Mesenchymal stem cell (in vitro differentiated cells and primary cell): ENCODE measurements at regions not wholly inside any gene's neighbourhood (a gene's known extent, or its start where the extent isn't known, plus 50 kb on each side); places are given as distances from the start of the nearest gene placed in this dataset.
A peak's percentile ranks its signal among the peaks of the same experiment; 100 is the strongest.

ENCODE experiments used
- DNase-seq: peaks from one replicate; pipeline ENCODE4 v3.0.0-alpha.2; 2013
- H2AFZ ChIP-seq: one replicate; pipeline ENCODE4 v1.6.1; 2013; ENCODE audit warnings: low read depth, mild to moderate bottlenecking, control low read depth, inconsistent platforms, low read length, moderate library complexity
- H2AK5ac ChIP-seq: 2 replicates; pipeline ENCODE4 v1.6.1; 2013; ENCODE audit warnings: low read length, moderate library complexity, mild to moderate bottlenecking, inconsistent platforms; ENCODE audit not compliant: severe bottlenecking
- H2BK120ac ChIP-seq: one replicate; pipeline ENCODE4 v1.6.1; 2013; ENCODE audit warnings: low read depth, mild to moderate bottlenecking, inconsistent platforms, low read length, moderate library complexity
- H2BK12ac ChIP-seq, 2 experiments: one replicate each; pipeline ENCODE4 v1.6.1; 2013; ENCODE audit warnings: inconsistent platforms in 2 of 2, low read length in 2 of 2, mild to moderate bottlenecking in 2 of 2, moderate library complexity in 2 of 2, control low read depth in 1 of 2
- H2BK15ac ChIP-seq: one replicate; pipeline ENCODE4 v1.6.1; 2013; ENCODE audit warnings: mild to moderate bottlenecking, low read depth, inconsistent platforms; ENCODE audit not compliant: poor library complexity, severe bottlenecking
- H2BK5ac ChIP-seq: 2 replicates; pipeline ENCODE4 v1.6.1; 2013; ENCODE audit warnings: low read depth, mild to moderate bottlenecking, low read length, control low read depth, inconsistent platforms; ENCODE audit not compliant: poor library complexity, severe bottlenecking
- H3K14ac ChIP-seq, 2 experiments: one replicate each; pipeline ENCODE4 v1.6.1; 2013; ENCODE audit warnings: inconsistent platforms in 2 of 2, low read length in 2 of 2, control low read depth in 1 of 2, mild to moderate bottlenecking in 1 of 2, moderate library complexity in 1 of 2
- H3K18ac ChIP-seq, 2 experiments: one replicate each; pipeline ENCODE4 v1.6.1; 2013; ENCODE audit warnings: inconsistent platforms in 2 of 2, low read length in 2 of 2, control low read depth in 1 of 2, low read depth in 1 of 2, mild to moderate bottlenecking in 1 of 2
- H3K23ac ChIP-seq, 2 experiments: one replicate each; pipeline ENCODE4 v1.6.1; 2013; ENCODE audit warnings: inconsistent platforms in 2 of 2, low read length in 2 of 2, mild to moderate bottlenecking in 2 of 2, moderate library complexity in 2 of 2, control low read depth in 1 of 2
- H3K27ac ChIP-seq: 2 replicates; pipeline ENCODE4 v1.5.1; 2013; ENCODE audit warnings: mild to moderate bottlenecking, moderate library complexity, low read length, control low read depth, inconsistent platforms; ENCODE audit not compliant: poor library complexity, severe bottlenecking
- H3K27me3 ChIP-seq, 2 experiments: 2 replicates each; pipeline versions ENCODE4 v1.6.1 to v1.7.0; 2013; ENCODE audit warnings: low read length in 2 of 2, mild to moderate bottlenecking in 2 of 2, moderate library complexity in 2 of 2, control low read depth in 1 of 2, inconsistent platforms in 1 of 2; ENCODE audit not compliant: control insufficient read depth in 1 of 2, insufficient read depth in 1 of 2
- H3K36me3 ChIP-seq, 2 experiments: 2 replicates each; pipeline versions ENCODE4 v1.6.1 to v1.7.0; 2013; ENCODE audit warnings: low read length in 2 of 2, control low read depth in 1 of 2, inconsistent platforms in 1 of 2, low read depth in 1 of 2, mild to moderate bottlenecking in 1 of 2; ENCODE audit not compliant: insufficient read depth in 2 of 2, control insufficient read depth in 1 of 2
- H3K4ac ChIP-seq, 2 experiments: one replicate each; pipeline ENCODE4 v1.6.1; 2013; ENCODE audit warnings: inconsistent platforms in 2 of 2, low read length in 2 of 2, mild to moderate bottlenecking in 2 of 2, moderate library complexity in 2 of 2, control low read depth in 1 of 2, low read depth in 1 of 2
- H3K4me1 ChIP-seq: 2 replicates; pipeline ENCODE4 v1.6.1; 2013; ENCODE audit warnings: low read depth, low read length, control low read depth; ENCODE audit not compliant: control insufficient read depth, insufficient read depth
- H3K4me2 ChIP-seq: 2 replicates; pipeline ENCODE4 v1.6.1; 2013; ENCODE audit warnings: low read length, mild to moderate bottlenecking, inconsistent platforms; ENCODE audit not compliant: poor library complexity, severe bottlenecking
- H3K4me3 ChIP-seq, 2 experiments: 2 replicates each; pipeline versions ENCODE4 v1.5.1 to v1.7.0; 2013; ENCODE audit warnings: low read length in 2 of 2, mild to moderate bottlenecking in 2 of 2, control low read depth in 1 of 2, low read depth in 1 of 2; ENCODE audit not compliant: insufficient read depth in 1 of 2
- H3K79me1 ChIP-seq: replicated peaks from 2 replicates; pipeline ENCODE4 v1.6.1; 2013; ENCODE audit warnings: mild to moderate bottlenecking, control low read depth, low read length, inconsistent platforms; ENCODE audit not compliant: poor library complexity, severe bottlenecking
- H3K9ac ChIP-seq: 2 replicates; pipeline ENCODE4 v1.7.0; 2013; ENCODE audit warnings: mild to moderate bottlenecking, low read length, moderate library complexity
- H3K9me3 ChIP-seq: 2 replicates; pipeline ENCODE4 v1.7.0; 2013; ENCODE audit warnings: mild to moderate bottlenecking, low read length; ENCODE audit not compliant: control insufficient read depth
- H4K8ac ChIP-seq: one replicate; pipeline ENCODE4 v1.6.1; 2013; ENCODE audit warnings: inconsistent platforms, mild to moderate bottlenecking, low read length, moderate library complexity
- H4K91ac ChIP-seq: one replicate; pipeline ENCODE4 v1.6.1; 2013; ENCODE audit warnings: mild to moderate bottlenecking, low read length, inconsistent platforms
- WGBS: methylation state at CpG from one replicate; pipeline ENCODE4 v1.1.7; 2013; ENCODE audit warnings: mixed read lengths; 5-methylcytosine and 5-hydroxymethylcytosine counted together

- Histone ChIP-seq H4K8ac (no peak overlapping the region), H3K4me3 (no peak overlapping the region)
Measured at GRCh38 chr14:54138354-54139038, 181.9 kb upstream of the BMP4 start.

GRCh38 chr14:54140551-54140950 is 183.9 kb upstream of the BMP4 start:
- no peak for DNase-seq
- H4K8ac ChIP-seq, result no peak overlapping the region
- no peak overlapping the region for H2AK5ac ChIP-seq
- no peaks in the 10 kb centered on the region for H3K36me3 ChIP-seq
- H3K9me3 ChIP-seq, result no peaks in the 10 kb centered on the region
- H3K4ac ChIP-seq, result no peak overlapping the region
- no CpG with 5 or more reads among the region's 1 CpG for WGBS
- no peak overlapping the region for H2BK15ac ChIP-seq
- no peaks in the 10 kb centered on the region for H3K4me1 ChIP-seq
- H2BK5ac ChIP-seq, result no peak overlapping the region
- no peak overlapping the region for H2BK120ac ChIP-seq
- no peak overlapping the region for H3K18ac ChIP-seq
- H3K27me3 ChIP-seq, result peaks cover 0 to 9% of the 10 kb centered on the region in 2 experiments
- no peak overlapping the region for H2BK12ac ChIP-seq
- H4K91ac ChIP-seq, result no peak overlapping the region
- no peak overlapping the region for H3K14ac ChIP-seq
- no peak overlapping the region for H3K9ac ChIP-seq
- no peak overlapping the region for H3K27ac ChIP-seq
- H3K4me3 ChIP-seq, result no peak overlapping the region
- no peak overlapping the region for H3K4me2 ChIP-seq
- no peaks in the 10 kb centered on the region for H3K79me1 ChIP-seq
- H3K23ac ChIP-seq, result no peak overlapping the region
- H2AFZ ChIP-seq, result no peak overlapping the region

More at GRCh38 chr14:54138354-54139038, 181.9 kb upstream of the BMP4 start:
- Histone ChIP-seq H3K14ac (no peak overlapping the region), H3K18ac (no peak overlapping the region), H2AFZ (no peak overlapping the region), H4K91ac (no peak overlapping the region), H2BK5ac (no peak overlapping the region), H3K27me3 (peaks cover 0 to 9% of the 10 kb centered on the region in 2 experiments), H3K36me3 (no peaks in the 10 kb centered on the region), H3K9me3 (no peaks in the 10 kb centered on the region), H3K79me1 (no peaks in the 10 kb centered on the region), H2BK15ac (no peak overlapping the region), H2AK5ac (no peak overlapping the region), H2BK12ac (no peak overlapping the region), H3K9ac (no peak overlapping the region), H3K4ac (no peak overlapping the region), H3K27ac (no peak overlapping the region), H3K4me1 (peaks cover 5% of the 10 kb centered on the region), H3K4me2 (no peak overlapping the region), H3K23ac (no peak overlapping the region), H2BK120ac (no peak overlapping the region)
- 92% methylated on average over 2 of the region's 2 CpGs for WGBS
- DNase-seq, result peak; percentile 71

- H2BK15ac ChIP-seq, result no peak overlapping the region
- DNase-seq, result no peak
- no peaks in the 10 kb centered on the region for H3K79me1 ChIP-seq
- H4K8ac ChIP-seq, result no peak overlapping the region
- no peak overlapping the region for H3K4me2 ChIP-seq
- H2BK5ac ChIP-seq, result no peak overlapping the region
- H3K4me1 ChIP-seq, result peaks cover 2% of the 10 kb centered on the region
- no peaks in the 10 kb centered on the region for H3K36me3 ChIP-seq
- no peak overlapping the region for H2AK5ac ChIP-seq
- no CpG with 5 or more reads among the region's 2 CpGs for WGBS
- H3K18ac ChIP-seq, result peak overlapping the region in 1 of 2 experiments; percentile 22
- no peak overlapping the region for H2AFZ ChIP-seq
- no peak overlapping the region for H2BK12ac ChIP-seq
- H3K9me3 ChIP-seq, result peaks cover 25% of the 10 kb centered on the region
- H3K4me3 ChIP-seq, result no peak overlapping the region
- no peak overlapping the region for H3K14ac ChIP-seq
- H4K91ac ChIP-seq, result no peak overlapping the region
- H3K9ac ChIP-seq, result no peak overlapping the region
- H3K23ac ChIP-seq, result no peak overlapping the region
- H3K4ac ChIP-seq, result no peak overlapping the region
- H3K27me3 ChIP-seq, result peaks cover 0 to 3% of the 10 kb centered on the region in 2 experiments
- H2BK120ac ChIP-seq, result no peak overlapping the region
- H3K27ac ChIP-seq, result no peak overlapping the region
Measured at GRCh38 chr14:54146601-54147000, 190.0 kb upstream of the BMP4 start.

GRCh38 chr14:54147282-54147681 is 190.7 kb upstream of the BMP4 start:
- H2BK12ac ChIP-seq, result no peak overlapping the region
- H2AK5ac ChIP-seq, result no peak overlapping the region
- WGBS, result 53% methylated on average over 2 of the region's 2 CpGs

More at GRCh38 chr14:54147282-54147681, 190.7 kb upstream of the BMP4 start:
- Histone ChIP-seq H3K23ac (no peak overlapping the region), H3K14ac (no peak overlapping the region), H3K4me2 (no peak overlapping the region), H3K27me3 (peaks cover 0 to 3% of the 10 kb centered on the region in 2 experiments), H3K4me3 (no peak overlapping the region), H2BK15ac (no peak overlapping the region), H3K4me1 (peaks cover 2% of the 10 kb centered on the region), H3K9me3 (peaks cover 25% of the 10 kb centered on the region), H3K9ac (no peak overlapping the region), H4K8ac (no peak overlapping the region), H3K4ac (no peak overlapping the region), H3K79me1 (no peaks in the 10 kb centered on the region), H3K27ac (no peak overlapping the region), H2AFZ (no peak overlapping the region), H3K36me3 (no peaks in the 10 kb centered on the region), H2BK5ac (no peak overlapping the region), H2BK120ac (no peak overlapping the region), H4K91ac (no peak overlapping the region), H3K18ac (no peak overlapping the region)
- peak; percentile 53 for DNase-seq
